Occipital lobe (tissue), 1 donor: ENCODE measurements at regions not wholly inside any gene's neighbourhood (a gene's known extent, or its start where the extent isn't known, plus 50 kb on each side); places are given as distances from the start of the nearest gene placed in this dataset.

Experiments used
- DNase-seq: peaks from one replicate; lab custom pipeline; 2025; lab: John Stamatoyannopoulos, UW

DNA sequence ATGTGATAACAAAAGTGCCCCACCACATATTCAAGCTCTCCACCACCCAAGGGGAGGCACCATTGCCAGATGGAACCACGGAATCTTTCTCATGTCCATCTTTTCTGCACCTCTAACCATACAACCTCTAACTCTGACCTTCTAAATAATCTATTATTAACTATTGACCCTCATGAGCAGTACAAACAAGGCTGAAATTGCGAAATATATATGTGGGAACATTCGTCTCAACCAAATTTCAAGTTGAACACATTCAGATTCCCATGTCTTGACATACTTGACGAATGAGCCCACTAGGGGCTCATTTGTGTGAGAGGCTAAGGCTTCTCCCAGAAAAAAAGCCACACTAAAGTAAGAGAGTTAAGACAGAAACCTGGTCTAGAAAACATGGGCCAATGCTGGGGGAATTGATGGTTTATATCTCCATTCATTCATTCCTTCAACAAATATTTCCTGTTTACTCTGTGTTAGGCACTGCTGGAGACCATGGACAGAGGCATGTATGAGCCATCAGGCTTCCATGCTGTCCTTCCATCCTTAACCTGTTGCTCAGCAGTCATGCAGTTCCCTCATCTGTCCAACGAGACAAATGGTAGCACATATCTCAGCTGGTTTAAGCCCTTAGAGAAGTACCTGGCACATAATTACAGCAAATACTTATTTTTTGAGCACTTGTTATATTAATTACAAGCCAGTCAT lies 130.4 kb downstream of the ESM1 start:
- DNase-seq, result no peak

DNA sequence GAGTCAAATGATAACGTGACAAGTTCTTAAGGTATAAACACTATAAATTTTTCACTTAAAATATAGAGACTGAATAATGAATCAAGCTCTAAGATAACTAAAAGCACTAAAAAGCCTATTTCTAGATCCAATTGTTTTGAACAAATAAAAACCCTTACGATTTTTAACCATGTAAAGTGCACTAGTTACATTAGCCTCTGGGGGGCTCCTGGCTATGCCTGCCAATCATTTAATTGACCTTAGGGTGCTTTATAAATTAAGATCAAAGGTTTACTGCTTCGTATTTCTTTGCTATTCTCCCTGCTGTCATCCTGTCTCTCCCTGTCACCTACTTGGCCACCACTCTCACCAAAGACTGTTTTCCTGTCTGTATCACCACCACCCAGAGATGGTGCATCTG lies 133.4 kb downstream of the ESM1 start:
- no peak for DNase-seq

DNA sequence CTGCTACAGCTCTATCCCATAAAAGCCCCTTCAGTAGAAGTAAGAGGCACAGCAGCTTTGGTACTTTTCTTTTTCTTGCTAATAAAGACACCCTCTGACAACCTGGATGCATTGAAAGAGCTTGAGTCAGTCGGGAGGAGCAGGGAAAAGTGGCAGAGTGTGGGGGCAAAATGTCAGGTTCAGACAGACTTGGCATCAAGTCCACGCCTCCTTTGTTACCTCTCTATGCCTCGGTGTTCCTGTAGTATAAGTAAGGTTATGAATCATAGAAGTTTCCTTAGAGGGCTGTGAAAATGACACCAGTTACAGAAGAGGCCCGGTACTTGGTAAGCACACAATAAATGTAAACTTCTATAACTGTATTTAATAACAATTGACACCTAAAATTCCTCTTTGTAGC lies 133.9 kb downstream of the ESM1 start:
- DNase-seq, result no peak

DNA sequence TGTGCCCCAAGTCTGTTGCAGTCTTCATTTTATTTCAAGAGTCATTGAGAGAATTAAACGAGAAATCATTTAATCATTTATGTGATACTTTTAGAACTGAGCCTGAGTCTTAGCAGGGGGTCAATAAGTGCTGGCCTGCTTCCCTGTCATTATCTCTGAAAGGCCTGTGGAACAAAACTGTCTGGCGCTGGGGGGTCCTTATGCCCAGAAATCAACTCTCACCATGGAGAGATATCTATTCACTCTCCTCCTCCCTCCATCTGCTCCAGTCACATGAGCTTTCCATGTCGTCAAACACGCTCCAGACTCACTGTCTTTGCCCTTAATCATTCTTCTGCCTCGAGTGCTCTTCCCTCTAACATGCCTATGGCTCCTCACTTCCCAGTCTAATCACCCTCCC lies 136.8 kb downstream of the ESM1 start:
- DNase-seq, result no peak

DNA sequence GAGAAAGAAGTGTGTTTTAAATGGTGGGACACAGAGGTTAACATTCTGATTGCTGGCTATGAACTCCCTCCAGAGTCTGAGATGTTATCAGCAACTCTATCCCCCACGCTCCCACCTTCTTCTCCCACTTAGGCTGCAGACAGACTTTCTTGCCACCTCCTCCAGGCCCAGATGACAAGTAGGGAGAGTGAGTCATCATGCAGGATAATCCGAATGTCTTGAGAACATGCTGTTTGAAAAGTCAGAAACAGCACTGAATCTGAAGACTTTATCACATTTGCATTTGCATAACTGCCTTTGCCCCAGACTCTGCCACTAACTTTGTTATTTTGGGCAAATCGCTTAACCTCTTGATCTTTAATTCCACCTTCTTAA lies 139.8 kb downstream of the ESM1 start:
- no peak for DNase-seq

DNA sequence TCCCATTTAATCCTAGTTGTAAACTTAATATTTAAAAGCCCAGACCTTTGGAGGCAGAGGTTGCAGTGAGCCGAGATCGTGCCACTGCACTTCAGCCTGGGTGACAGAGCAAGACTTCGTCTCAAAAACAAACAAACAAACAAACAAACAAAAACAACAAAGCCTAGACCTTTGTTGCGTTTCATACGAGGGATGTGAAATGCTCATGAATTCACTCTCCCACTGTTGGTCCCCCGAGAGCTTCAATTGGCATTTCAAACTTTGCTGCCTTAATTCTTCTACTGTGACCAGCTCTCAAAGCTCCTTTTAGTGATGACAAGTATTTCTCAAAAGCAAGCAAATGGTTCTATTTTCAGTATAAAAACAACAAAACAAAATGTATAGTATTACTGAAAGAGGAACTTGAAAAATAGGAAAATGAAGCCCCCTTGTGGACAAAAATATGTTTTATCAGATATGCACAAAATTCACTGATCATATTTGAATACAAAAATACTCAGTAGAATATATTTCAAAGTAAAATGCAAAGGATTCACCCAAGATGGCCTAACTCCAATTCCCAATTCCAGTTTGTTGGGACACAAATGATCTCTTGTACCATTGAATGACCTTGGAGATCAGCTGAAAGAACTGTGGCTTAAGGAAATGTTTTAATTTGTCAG lies 140.4 kb downstream of the ESM1 start:
- no peak for DNase-seq

DNA sequence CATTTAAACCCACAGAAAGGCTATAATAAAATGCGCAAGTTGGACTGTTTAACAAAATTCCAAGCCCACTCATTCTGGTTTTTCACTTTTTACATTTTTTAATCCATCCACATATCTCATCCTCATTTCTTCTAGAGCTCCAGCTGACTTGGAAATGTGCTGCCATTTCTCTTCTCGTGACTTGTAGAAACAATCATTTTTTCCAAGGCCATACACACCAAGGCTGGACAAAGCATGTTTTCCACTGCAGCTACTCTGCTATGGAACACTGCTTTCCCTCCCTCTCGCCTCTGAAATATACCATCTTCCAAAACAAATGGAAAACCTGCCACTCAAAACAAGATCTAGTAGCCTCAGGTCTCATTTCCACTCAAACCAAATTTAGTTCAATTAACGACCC lies 141.1 kb downstream of the ESM1 start:
- DNase-seq, result no peak

GRCh38 chr5:54841481-54841880 lies 143.9 kb downstream of the ESM1 start:
- no peak for DNase-seq

DNA sequence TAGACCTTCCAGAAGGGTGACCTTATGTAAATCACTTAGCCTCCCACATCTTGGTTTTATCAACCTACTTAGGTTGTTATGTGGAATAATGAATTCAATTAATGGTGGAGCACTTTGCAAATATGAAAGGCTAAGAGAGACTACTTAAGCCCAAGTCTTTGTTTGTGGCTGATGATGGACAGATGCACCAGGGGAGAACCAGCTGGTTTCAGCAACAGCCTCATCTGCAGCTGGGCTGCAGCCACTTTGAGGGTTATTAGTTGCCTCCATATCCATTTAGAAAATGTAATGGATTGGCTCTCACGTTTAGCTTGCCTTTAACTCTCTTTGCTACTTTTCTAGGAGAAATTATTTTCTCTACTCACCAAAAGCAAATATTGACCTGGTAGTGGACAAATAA lies 146.6 kb downstream of the ESM1 start:
- DNase-seq, result no peak

DNA sequence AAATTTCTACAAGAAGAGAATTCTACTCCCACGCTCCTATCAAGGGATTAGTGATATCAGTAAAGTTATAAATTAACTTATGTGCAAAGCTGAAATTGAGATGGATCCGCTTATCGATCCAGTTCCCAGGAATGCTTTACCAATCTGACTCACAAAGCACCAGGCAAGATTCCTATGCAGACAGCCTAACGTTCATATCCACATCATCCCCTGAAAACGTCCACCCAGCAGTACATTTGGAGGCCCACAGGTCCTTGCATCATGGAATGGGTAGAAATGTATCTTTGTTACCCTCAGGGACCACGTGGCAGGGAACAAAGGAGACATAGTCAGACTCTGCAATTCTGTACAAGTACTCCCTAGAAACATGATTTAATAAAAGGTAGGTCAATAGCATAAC lies 147.4 kb downstream of the ESM1 start:
- DNase-seq, result no peak

GRCh38 chr5:54837093-54837492 lies 148.3 kb downstream of the ESM1 start:
- no peak for DNase-seq

DNA sequence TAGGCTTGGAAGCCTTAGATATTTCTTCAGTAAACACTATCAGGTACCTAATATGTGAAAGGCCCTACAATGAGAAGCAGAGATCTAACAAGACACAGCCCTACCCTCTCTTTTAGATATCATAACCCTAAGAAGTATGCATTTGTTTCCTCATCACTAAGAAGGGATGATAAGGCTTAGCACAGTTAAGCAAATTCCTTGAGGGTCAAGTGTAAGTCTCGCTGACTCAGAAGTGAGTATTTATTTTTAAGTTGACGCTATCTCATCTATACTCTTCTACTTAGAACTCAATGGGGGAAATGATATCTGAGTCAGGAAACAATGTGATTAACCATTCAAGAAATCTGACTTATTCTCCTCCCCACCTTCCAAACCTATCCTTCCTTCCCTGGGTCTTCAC lies 149.7 kb downstream of the ESM1 start:
- no peak for DNase-seq

DNA sequence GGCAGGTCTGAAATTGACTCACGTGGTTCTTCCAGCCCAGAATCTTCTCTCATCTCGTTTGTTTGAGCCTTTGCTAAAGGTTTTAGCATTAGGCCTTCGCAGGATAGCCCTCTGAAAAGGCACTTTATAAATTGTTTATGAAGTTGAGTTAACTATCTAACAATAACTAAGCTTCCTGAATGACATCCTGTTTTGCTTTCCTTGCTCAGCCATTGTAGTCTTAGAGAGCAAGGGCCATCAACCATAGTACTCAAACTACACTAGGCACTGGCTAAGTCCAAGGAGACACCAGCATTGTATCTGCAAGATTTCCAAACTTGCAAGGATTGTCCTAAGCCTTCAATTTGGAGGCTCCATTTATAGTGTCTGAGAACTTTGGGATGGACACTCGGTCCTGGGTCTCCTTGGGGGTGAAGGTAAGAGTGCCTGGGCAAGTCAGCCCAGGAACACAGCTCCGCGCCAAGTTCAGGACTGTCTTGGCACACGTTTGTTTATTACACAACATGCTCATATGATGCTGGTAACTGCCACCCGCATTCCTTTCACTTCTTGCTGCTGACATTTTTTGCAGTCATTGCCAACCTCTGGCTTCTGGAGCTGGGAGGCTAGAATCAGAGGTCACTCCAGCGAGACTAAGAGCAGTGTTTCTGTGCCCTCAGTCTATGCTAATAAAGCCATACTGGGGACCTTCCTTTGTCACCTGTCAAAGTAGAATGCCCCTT lies 151.1 kb downstream of the ESM1 start:
- no peak for DNase-seq

- no peak for DNase-seq
These were observed 151.8 kb downstream of the ESM1 start for GRCh38 chr5:54833590-54833989.

DNA sequence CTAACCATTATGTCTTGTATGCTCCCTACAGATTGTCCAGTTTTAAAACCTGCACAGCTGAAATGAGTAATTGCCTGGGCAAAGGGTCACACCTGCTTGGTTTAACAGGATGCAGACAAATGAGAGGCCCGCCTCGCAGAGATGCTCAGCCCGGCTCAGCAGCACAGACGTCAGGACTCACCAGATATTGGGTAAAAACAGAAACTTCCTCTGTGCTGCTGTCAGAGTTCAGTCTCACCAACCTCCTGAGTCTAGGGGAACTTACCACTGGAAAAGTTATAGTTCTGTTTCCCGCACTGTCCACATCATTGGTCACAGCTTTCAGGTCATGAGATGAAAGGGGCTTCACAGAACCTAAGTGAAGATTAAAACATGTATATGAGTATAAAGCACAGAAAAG lies 152.5 kb downstream of the ESM1 start:
- DNase-seq, result no peak

DNA sequence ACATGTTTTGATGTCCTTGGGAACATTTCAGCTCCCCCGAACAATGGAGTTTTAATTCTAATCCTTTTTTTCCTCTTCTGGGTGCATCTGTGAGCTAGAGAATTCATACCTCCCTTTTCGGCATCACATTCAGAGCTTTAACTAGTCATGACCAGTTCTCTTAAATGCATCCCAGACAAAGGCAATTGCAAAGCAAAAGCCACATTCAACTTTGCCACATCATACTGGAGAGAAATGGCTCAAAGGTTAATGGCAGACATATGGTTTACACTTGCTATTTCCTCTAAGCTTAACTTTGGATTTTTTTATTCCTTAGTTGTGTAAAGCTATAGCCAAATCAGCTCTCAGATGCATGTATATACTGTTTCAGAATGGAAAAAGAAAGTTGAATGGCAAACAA lies 153.3 kb downstream of the ESM1 start:
- no peak for DNase-seq

DNA sequence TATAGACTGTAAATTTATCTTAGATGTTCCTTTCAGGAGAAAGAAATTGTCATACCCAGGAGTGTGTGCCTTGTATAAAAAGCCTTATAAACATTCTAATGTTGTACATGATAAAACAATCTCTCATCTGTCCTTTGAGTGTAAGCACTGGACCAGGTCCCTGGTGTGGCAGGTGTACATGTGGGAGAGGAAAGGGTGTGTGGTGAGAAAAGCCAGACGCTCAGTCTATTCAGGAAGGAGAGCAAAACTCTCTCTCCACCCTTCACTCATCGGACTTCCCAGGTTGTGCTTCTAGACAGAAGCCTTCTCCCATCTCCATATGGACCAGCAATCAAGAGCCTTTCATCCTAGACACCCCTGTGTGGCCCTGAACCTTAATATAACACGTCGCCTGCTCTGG lies 154.2 kb downstream of the ESM1 start:
- no peak for DNase-seq

- no peak for DNase-seq
These were observed 155.5 kb downstream of the ESM1 start for GRCh38 chr5:54829676-54830535.

GRCh38 chr5:54829102-54829501 lies 156.3 kb downstream of the ESM1 start:
- DNase-seq, result no peak

- no peak for DNase-seq
These were observed 157.2 kb downstream of the ESM1 start for GRCh38 chr5:54828151-54828550.

GRCh38 chr5:54825005-54825404 lies 160.4 kb downstream of the ESM1 start:
- DNase-seq, result no peak

DNA sequence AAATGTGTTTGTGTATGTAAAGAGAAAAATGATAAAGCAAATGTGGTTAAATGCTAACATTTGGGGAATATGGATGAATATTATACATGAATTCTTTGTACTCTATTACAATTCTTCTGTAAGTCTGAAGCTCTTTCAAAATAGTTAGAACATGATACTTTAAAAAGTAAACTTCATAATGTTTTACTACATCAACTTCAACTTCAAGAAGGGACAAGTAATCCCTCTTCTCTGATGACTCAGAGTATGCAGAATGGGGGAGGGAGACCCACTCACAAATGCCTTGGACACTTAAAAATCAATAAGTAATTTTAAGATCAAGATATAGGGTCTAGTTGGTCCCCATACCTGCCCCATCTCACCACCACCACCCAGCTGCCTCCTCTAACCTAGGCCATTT lies 162.4 kb downstream of the ESM1 start:
- DNase-seq, result no peak
